SK-N-SH (cell line): ENCODE measurements at regions not wholly inside any gene's neighbourhood (a gene's known extent, or its start where the extent isn't known, plus 50 kb on each side); places are given as distances from the start of the nearest gene placed in this dataset.

Experiments
- CTCF ChIA-PET: fragments of 300-600, 350-600 bp; formaldehyde crosslinking; extraction: SDS; loops from one replicate; lab custom pipeline; 2021; lab: Yijun Ruan, JAX
- POLR2A ChIA-PET: fragments of 350-600 bp; sonication (Branson Sonifier 250); formaldehyde crosslinking; extraction: SDS; loops from one replicate; lab custom pipeline; 2020; ENCODE audit warnings: antibody characterized with exemption, inconsistent platforms; lab: Yijun Ruan, JAX
- DNase-seq: peaks from one replicate; pipeline ENCODE4 v3.0.0; 2012
- H2AFZ ChIP-seq: fragments of 200-600 bp; sonication (generic); 2 replicates; pipeline ENCODE4 v1.8.1; 2016; ENCODE audit warnings: antibody characterized with exemption, mild to moderate bottlenecking, low read depth
- H3F3A ChIP-seq: fragments of 200-600 bp; sonication (generic); replicated peaks from 2 replicates; pipeline ENCODE3; 2016; ENCODE audit warnings: antibody characterized with exemption, mild to moderate bottlenecking; ENCODE audit not compliant: insufficient read depth
- H3K27ac ChIP-seq, 2 experiments: fragments of 200-500 bp in 1 of 2; fragments of 200-600 bp in 1 of 2; sonication (Bioruptor generic) in 1 of 2; sonication (generic), shearing (Covaris generic) in 1 of 2; 2 replicates each; pipeline versions ENCODE4 v1.5.1 to v1.6.1; 2014 to 2016; ENCODE audit warnings: low read depth in 2 of 2, inconsistent platforms in 1 of 2, low read length in 1 of 2, mild to moderate bottlenecking in 1 of 2, mixed read lengths in 1 of 2
- H3K27me3 ChIP-seq: fragments of 200-600 bp; sonication (generic), shearing (Covaris generic); 2 replicates; pipeline ENCODE4 v1.6.1; 2016; ENCODE audit warnings: mixed run types; ENCODE audit not compliant: insufficient read depth
- H3K36me3 ChIP-seq, 2 experiments: fragments of 200-500 bp in 1 of 2; fragments of 200-600 bp in 1 of 2; sonication (Bioruptor generic) in 1 of 2; sonication (generic) in 1 of 2; replicated peaks in 1 of 2; 2 replicates each; pipeline versions ENCODE3 to v1.5.1; 2014 to 2016; ENCODE audit warnings: low read length in 1 of 2, mild to moderate bottlenecking in 1 of 2; ENCODE audit not compliant: insufficient read depth in 2 of 2, control insufficient read depth in 1 of 2
- H3K4me1 ChIP-seq, 2 experiments: fragments of 200-500 bp in 1 of 2; fragments of 200-600 bp in 1 of 2; sonication (Bioruptor generic) in 1 of 2; sonication (generic), shearing (Covaris generic) in 1 of 2; 2 replicates each; pipeline versions ENCODE4 v1.5.1 to v1.6.1; 2014 to 2016; ENCODE audit warnings: low read depth in 1 of 2, low read length in 1 of 2, mixed run types in 1 of 2; ENCODE audit not compliant: insufficient read depth in 2 of 2, control insufficient read depth in 1 of 2
- H3K4me2 ChIP-seq: fragments of 200-600 bp; sonication (generic), shearing (Covaris generic); 2 replicates; pipeline ENCODE4 v1.6.1; 2017; ENCODE audit warnings: mixed run types
- H3K4me3 ChIP-seq, 2 experiments: fragments of 200-500 bp in 1 of 2; fragments of 200-600 bp in 1 of 2; sonication (Bioruptor generic) in 1 of 2; sonication (generic), shearing (Covaris generic) in 1 of 2; 2 replicates each; pipeline versions ENCODE4 v1.5.1 to v1.8.1; 2014 to 2016; ENCODE audit warnings: low read depth in 2 of 2, inconsistent platforms in 1 of 2, low read length in 1 of 2, mild to moderate bottlenecking in 1 of 2, mixed read lengths in 1 of 2, moderate library complexity in 1 of 2
- H3K79me2 ChIP-seq: fragments of 200-600 bp; sonication (generic); 2 replicates; pipeline ENCODE4 v1.8.1; 2017; ENCODE audit warnings: mild to moderate bottlenecking; ENCODE audit not compliant: insufficient read depth
- H3K9ac ChIP-seq: fragments of 200-600 bp; sonication (generic); 2 replicates; pipeline ENCODE4 v1.6.1; 2017; ENCODE audit warnings: mixed run types
- H3K9me2 ChIP-seq: fragments of 200-600 bp; sonication (generic); 2 replicates; pipeline ENCODE4 v1.6.1; 2017; ENCODE audit warnings: mixed run types
- H3K9me3 ChIP-seq: fragments of 200-600 bp; sonication (generic); 2 replicates; pipeline ENCODE4 v1.6.1; 2017; ENCODE audit warnings: mixed run types, mild to moderate bottlenecking, moderate library complexity
- H4K20me1 ChIP-seq: fragments of 200-600 bp; sonication (generic); 2 replicates; pipeline ENCODE4 v1.6.1; 2017; ENCODE audit warnings: mild to moderate bottlenecking, mixed run types; ENCODE audit not compliant: insufficient read depth
- CHD2 ChIP-seq: fragments of 150-350 bp; IDR thresholded peaks from 2 replicates; pipeline ENCODE4 v1.6.1; 2018; ENCODE audit warnings: low read length; ENCODE audit not compliant: partially characterized antibody
- ELF1 ChIP-seq: IDR thresholded peaks from 2 replicates; pipeline ENCODE4 v1.4.0; 2012
- EZH2phosphoT487 ChIP-seq: fragments of 200-600 bp; sonication (generic); IDR thresholded peaks from 2 replicates; pipeline ENCODE4 v1.6.1; 2017; ENCODE audit warnings: low read depth, mixed run types, mild to moderate bottlenecking, antibody characterized with exemption, moderate library complexity, borderline replicate concordance
- FOSL2 ChIP-seq: IDR thresholded peaks from 2 replicates; pipeline ENCODE4 v1.4.0; 2012; ENCODE audit warnings: low read depth, mild to moderate bottlenecking, moderate library complexity, borderline replicate concordance
- FOXJ3 ChIP-seq: sonication (generic); formaldehyde crosslinking; IDR thresholded peaks from 2 replicates; pipeline ENCODE4 v1.5.1; 2020; ENCODE audit warnings: mild to moderate bottlenecking, missing genetic modification reagents
- FOXM1 ChIP-seq: IDR thresholded peaks from 2 replicates; pipeline ENCODE4 v1.4.0; 2012; ENCODE audit warnings: low read depth, mild to moderate bottlenecking
- GABPA ChIP-seq: IDR thresholded peaks from 2 replicates; pipeline ENCODE4 v1.4.0; 2012; ENCODE audit warnings: low read depth, mild to moderate bottlenecking
- GATA2 ChIP-seq: sonication (generic); formaldehyde crosslinking; IDR thresholded peaks from 2 replicates; pipeline ENCODE4 v1.5.0; 2020; ENCODE audit warnings: mild to moderate bottlenecking, missing genetic modification reagents
- JUND ChIP-seq: IDR thresholded peaks from 2 replicates; pipeline ENCODE4 v1.4.0; 2012
- NFIC ChIP-seq: IDR thresholded peaks from 2 replicates; pipeline ENCODE4 v1.4.0; 2012; ENCODE audit warnings: borderline replicate concordance
- NRF1 ChIP-seq: IDR thresholded peaks from 2 replicates; pipeline ENCODE4 v1.6.1; 2012; ENCODE audit warnings: low read depth, mild to moderate bottlenecking, low read length
- POLR2AphosphoS5 ChIP-seq: IDR thresholded peaks from 2 replicates; pipeline ENCODE4 v1.6.1; 2012; ENCODE audit warnings: low read depth, low read length
- RAD21 ChIP-seq: IDR thresholded peaks from 2 replicates; pipeline ENCODE4 v1.6.1; 2012; ENCODE audit warnings: mild to moderate bottlenecking, low read length
- RCOR1 ChIP-seq: fragments of 150-350 bp; IDR thresholded peaks from 2 replicates; pipeline ENCODE4 v1.6.1; 2017; ENCODE audit warnings: antibody characterized with exemption, low read length
- RFX5 ChIP-seq: IDR thresholded peaks from 2 replicates; pipeline ENCODE4 v1.6.1; 2012; ENCODE audit warnings: mild to moderate bottlenecking, improper control_type of control experiment, low read length
- RXRA ChIP-seq: IDR thresholded peaks from 2 replicates; pipeline ENCODE4 v1.4.0; 2012; ENCODE audit warnings: low read depth, mild to moderate bottlenecking, borderline replicate concordance
- SIN3A ChIP-seq: IDR thresholded peaks from 2 replicates; pipeline ENCODE4 v1.6.1; 2012; ENCODE audit warnings: low read depth, mild to moderate bottlenecking, low read length, moderate library complexity, borderline replicate concordance
- TCF12 ChIP-seq: IDR thresholded peaks from 2 replicates; pipeline ENCODE4 v1.4.0; 2012
- TEAD4 ChIP-seq: IDR thresholded peaks from 2 replicates; pipeline ENCODE4 v1.4.0; 2012; ENCODE audit warnings: mild to moderate bottlenecking, borderline replicate concordance; ENCODE audit not compliant: insufficient read depth
- WGBS: methylation state at CpG from one replicate; pipeline ENCODE4 v1.1.6; 2017; ENCODE audit warnings: low lambda C conversion rate; 5-methylcytosine and 5-hydroxymethylcytosine counted together
- TF ChIP-seq, protein P1 (sequence below): fragments of 200-600 bp; sonication (generic); IDR thresholded peaks from 2 replicates; pipeline ENCODE4 v1.6.1; 2017; ENCODE audit warnings: antibody characterized with exemption, mild to moderate bottlenecking, moderate library complexity
- TF ChIP-seq, protein P2 (sequence below): IDR thresholded peaks from 2 replicates; pipeline ENCODE4 v1.4.0; 2012; ENCODE audit warnings: low read depth, borderline replicate concordance
- TF ChIP-seq, protein P3 (sequence below): IDR thresholded peaks from 2 replicates; pipeline ENCODE4; 2012
- TF ChIP-seq, protein P4 (sequence below): fragments of 150-350 bp; IDR thresholded peaks from 2 replicates; pipeline ENCODE4 v1.6.1; 2017; ENCODE audit warnings: antibody characterized with exemption, low read length, low read depth, borderline replicate concordance

DNA sequence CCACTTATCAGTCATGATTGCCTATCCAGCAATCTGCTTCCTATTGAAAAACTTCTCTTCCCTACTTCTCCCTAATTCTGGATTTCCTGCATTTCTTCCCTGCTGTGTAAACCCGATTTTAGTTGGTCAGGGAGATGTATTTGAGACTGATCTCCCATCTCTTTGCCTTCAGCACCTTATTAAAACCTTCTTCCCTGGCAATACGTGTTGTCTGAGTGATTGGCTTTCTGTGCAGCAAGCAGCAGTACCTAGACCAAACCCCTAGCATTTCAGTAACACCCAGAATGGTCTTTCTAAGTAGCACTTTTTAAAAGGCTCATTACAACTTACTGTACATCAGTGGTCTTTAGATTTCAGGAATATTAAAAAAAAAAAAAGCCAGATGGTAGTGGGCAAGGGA, 99.1 kb upstream of the PDE10A start:
- CTCF ChIA-PET, result no interaction called here
- Histone ChIP-seq H3K9ac (no peak overlapping the region), H3K27me3 (no peaks in the 10 kb centered on the region), H4K20me1 (no peaks in the 10 kb centered on the region)
- no peak for DNase-seq
- 3% methylated on average over 2 of the region's 2 CpGs for WGBS
- no peak for TF ChIP-seq NFIC
- TF ChIP-seq FOSL2, result no peak
- no peak for TF ChIP-seq FOXJ3 (CRISPR knock-in tag)
- no peak for TF ChIP-seq RAD21
- no peak for TF ChIP-seq GABPA
- TF ChIP-seq POLR2AphosphoS5, result no peak
- TF ChIP-seq NRF1, result no peak
- no peak for TF ChIP-seq ELF1
- TF ChIP-seq TCF12, result no peak
- TF ChIP-seq GATA2 (CRISPR knock-in tag), result no peak
- no peak for TF ChIP-seq CHD2
- TF ChIP-seq, protein P1, sequence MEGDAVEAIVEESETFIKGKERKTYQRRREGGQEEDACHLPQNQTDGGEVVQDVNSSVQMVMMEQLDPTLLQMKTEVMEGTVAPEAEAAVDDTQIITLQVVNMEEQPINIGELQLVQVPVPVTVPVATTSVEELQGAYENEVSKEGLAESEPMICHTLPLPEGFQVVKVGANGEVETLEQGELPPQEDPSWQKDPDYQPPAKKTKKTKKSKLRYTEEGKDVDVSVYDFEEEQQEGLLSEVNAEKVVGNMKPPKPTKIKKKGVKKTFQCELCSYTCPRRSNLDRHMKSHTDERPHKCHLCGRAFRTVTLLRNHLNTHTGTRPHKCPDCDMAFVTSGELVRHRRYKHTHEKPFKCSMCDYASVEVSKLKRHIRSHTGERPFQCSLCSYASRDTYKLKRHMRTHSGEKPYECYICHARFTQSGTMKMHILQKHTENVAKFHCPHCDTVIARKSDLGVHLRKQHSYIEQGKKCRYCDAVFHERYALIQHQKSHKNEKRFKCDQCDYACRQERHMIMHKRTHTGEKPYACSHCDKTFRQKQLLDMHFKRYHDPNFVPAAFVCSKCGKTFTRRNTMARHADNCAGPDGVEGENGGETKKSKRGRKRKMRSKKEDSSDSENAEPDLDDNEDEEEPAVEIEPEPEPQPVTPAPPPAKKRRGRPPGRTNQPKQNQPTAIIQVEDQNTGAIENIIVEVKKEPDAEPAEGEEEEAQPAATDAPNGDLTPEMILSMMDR, result no peak
- no peak for TF ChIP-seq RCOR1
- TF ChIP-seq JUND, result no peak
- no peak for TF ChIP-seq RXRA
- TF ChIP-seq RFX5, result no peak
- TF ChIP-seq, protein P2, sequence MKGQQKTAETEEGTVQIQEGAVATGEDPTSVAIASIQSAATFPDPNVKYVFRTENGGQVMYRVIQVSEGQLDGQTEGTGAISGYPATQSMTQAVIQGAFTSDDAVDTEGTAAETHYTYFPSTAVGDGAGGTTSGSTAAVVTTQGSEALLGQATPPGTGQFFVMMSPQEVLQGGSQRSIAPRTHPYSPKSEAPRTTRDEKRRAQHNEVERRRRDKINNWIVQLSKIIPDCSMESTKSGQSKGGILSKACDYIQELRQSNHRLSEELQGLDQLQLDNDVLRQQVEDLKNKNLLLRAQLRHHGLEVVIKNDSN, result no peak
- TF ChIP-seq EZH2phosphoT487, result no peak
- TF ChIP-seq, all 33 proteins: peak for 0
- H3K4me3 ChIP-seq, result no peak overlapping the region
- no peaks in the 10 kb centered on the region for H3F3A ChIP-seq
- H3K79me2 ChIP-seq, result no peaks in the 10 kb centered on the region
- POLR2A ChIA-PET, result no interaction called here
- H3K27ac ChIP-seq, result no peak overlapping the region
- H3K4me2 ChIP-seq, result no peak overlapping the region
- no peaks in the 10 kb centered on the region for H3K36me3 ChIP-seq
- no peaks in the 10 kb centered on the region for H3K4me1 ChIP-seq
- H3K9me3 ChIP-seq, result no peaks in the 10 kb centered on the region
- H2AFZ ChIP-seq, result no peak overlapping the region
- H3K9me2 ChIP-seq, result no peaks in the 10 kb centered on the region

DNA sequence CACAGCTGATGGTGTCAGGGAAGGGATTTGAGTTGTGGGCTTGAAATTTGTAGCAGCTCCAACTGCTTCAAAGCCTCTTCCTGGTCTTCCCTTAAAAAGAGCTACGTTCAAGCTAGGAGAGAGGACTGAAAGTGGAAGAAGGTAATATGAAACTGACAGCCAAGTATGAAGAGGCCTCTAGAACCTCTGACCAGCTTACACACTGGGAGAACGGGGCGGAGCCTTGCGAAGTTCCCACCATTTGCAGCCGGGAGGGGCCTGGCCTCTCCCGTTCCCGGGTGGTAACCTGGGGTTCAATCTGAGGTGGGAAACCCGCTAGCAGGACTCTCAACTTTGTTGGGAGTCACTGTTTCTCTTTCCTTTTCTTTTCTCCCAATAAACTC, 97.8 kb upstream of the PDE10A start:
- H3K9ac ChIP-seq, result no peak overlapping the region
- no peaks in the 10 kb centered on the region for H3K9me3 ChIP-seq
- TF ChIP-seq CHD2 (no peak), FOSL2 (no peak), POLR2AphosphoS5 (no peak), RCOR1 (no peak), FOXM1 (no peak), NRF1 (no peak), JUND (no peak), SIN3A (no peak), TEAD4 (no peak)
- TF ChIP-seq, protein P3, sequence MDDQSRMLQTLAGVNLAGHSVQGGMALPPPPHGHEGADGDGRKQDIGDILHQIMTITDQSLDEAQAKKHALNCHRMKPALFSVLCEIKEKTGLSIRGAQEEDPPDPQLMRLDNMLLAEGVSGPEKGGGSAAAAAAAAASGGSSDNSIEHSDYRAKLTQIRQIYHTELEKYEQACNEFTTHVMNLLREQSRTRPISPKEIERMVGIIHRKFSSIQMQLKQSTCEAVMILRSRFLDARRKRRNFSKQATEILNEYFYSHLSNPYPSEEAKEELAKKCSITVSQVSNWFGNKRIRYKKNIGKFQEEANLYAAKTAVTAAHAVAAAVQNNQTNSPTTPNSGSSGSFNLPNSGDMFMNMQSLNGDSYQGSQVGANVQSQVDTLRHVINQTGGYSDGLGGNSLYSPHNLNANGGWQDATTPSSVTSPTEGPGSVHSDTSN, result no peak
- TF ChIP-seq, protein P4, sequence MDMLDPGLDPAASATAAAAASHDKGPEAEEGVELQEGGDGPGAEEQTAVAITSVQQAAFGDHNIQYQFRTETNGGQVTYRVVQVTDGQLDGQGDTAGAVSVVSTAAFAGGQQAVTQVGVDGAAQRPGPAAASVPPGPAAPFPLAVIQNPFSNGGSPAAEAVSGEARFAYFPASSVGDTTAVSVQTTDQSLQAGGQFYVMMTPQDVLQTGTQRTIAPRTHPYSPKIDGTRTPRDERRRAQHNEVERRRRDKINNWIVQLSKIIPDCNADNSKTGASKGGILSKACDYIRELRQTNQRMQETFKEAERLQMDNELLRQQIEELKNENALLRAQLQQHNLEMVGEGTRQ, result no peak
- H3F3A ChIP-seq, result no peaks in the 10 kb centered on the region
- POLR2A ChIA-PET, result no interaction called here
- no peak overlapping the region for H3K4me3 ChIP-seq
- H3K79me2 ChIP-seq, result no peaks in the 10 kb centered on the region
- H3K36me3 ChIP-seq, result no peaks in the 10 kb centered on the region
- H3K4me1 ChIP-seq, result no peaks in the 10 kb centered on the region
- no peaks in the 10 kb centered on the region for H3K9me2 ChIP-seq
- CTCF ChIA-PET, result no interaction called here
- no peaks in the 10 kb centered on the region for H3K27me3 ChIP-seq
- H3K27ac ChIP-seq, result no peak overlapping the region
- no peak overlapping the region for H2AFZ ChIP-seq
- H3K4me2 ChIP-seq, result no peak overlapping the region
- no peaks in the 10 kb centered on the region for H4K20me1 ChIP-seq
- DNase-seq, result no peak
- 57% methylated on average over 8 of the region's 8 CpGs for WGBS
